CD4-positive, alpha-beta T cell treated with Interferon alpha-2 for 1 hour (primary cell): ENCODE measurements at regions not wholly inside any gene's neighbourhood (a gene's known extent, or its start where the extent isn't known, plus 50 kb on each side); places are given as distances from the start of the nearest gene placed in this dataset.

Experiments used
- DNase-seq, 2 donors: peaks; one replicate each; pipeline ENCODE4 v3.0.0-alpha.2; 2020 to 2022

DNA sequence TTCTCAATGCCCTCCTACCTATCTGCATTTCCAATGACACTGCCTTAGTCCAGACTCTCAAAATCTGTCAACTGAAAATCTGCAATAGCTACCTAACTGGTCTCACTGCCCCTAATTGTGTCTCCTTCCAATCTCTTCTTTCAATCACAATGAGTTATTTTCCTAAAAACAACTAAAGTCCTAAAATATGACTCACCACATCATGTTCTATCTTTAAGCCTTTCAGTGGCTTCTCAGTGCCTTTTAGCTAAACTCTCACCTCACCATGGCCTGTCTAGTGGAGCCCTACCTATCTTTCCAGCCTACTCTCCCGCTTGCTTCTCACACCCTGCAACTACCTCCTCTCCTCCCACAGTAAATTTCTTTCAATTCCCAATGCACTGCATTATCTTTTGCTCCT lies 220.9 kb upstream of the PKDCC start:
- DNase-seq: no peak

DNA sequence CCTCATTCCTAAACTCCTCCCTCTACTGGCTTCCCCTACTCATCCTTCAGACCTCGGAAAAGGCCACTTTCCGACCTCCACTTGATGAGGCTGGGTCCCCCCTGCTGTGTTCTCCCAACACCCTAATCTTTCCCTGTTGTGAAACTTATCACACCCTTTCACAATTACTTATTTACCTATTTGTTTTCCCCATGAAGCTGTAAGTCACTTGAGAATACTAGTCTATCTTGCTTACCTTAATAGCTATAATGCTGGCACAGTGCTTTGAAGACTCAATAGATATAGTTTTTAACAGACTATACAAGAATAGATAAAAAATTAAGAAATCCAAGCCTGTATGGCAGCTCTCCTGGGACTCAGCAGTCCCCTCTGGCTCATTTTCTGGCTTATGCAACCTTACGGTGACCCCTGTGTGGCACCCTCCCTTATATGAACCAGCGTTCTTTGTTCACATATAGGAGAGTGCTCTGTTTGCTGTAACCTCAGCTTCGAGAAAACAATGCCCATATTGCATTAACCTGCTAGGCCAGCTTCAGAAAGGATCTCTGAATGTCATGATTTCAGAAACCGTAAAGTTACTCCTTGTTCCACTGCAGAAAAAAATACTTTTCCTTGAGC lies 220.4 kb upstream of the PKDCC start:
- no peak for DNase-seq

DNA sequence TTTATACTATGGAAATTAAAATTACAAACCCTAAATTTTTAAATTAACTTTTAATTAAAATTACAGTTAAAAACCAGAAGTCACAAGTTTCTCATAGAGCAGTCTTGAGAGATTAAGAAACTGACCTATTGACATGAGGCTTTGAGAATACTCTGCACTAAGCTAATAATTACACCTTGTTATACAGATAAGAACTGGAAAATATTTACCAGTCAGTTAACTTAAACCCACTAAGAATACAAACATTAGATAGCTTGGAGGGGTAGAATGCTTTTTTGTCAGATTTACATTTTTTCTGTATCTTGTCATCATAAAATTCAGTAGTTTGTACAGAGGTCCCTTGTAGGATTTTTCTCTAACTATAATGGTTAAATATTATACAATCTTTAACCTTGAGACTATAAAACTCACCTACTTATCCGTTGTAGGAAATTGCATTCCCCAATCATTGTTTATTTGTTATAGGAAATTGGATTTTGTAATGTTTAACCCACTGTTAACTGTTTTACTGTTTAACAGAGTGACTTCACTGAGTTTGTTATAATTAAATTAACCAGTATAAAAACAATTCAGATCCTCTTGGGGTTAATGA lies 219.7 kb upstream of the PKDCC start:
- no peak for DNase-seq

DNA sequence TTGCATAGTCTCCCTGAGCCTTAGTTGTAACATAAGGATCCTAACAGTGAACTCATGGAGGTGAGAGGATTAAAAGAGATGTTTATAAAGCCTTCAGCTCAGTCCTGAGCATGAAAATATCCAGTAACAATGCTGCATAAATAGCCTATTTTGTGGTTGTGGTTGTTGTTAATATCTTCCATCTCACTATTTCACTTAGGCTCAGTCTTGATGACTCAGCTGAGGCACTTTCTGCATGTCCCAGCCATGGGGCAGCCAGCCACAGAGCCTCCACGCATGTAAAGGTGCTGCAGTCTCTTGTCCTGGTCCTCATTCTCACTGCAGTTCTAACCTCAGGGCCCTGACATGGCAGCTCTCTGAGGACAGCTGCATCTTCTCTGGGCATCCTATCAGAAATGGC lies 218.8 kb upstream of the PKDCC start:
- no peak for DNase-seq

DNA sequence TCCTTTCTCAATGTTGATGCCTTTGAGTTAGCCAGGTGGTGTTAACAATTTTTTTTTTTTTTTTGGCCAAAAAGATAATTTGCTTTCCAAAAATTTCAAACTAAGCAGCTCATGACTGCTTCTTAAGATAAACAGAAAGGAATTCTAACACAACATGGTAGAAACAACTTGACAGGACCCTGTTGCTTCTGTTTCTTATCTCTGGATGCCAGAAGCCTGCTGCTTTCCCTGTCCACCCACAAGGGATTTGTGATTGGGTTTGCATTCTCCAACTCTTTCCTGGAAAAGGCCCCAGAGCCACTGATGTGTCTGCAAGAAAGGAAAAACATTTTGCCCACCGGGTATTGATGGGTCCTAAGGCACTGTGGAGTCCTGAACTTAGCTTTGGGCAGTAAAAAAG lies 217.2 kb upstream of the PKDCC start:
- no peak for DNase-seq

DNA sequence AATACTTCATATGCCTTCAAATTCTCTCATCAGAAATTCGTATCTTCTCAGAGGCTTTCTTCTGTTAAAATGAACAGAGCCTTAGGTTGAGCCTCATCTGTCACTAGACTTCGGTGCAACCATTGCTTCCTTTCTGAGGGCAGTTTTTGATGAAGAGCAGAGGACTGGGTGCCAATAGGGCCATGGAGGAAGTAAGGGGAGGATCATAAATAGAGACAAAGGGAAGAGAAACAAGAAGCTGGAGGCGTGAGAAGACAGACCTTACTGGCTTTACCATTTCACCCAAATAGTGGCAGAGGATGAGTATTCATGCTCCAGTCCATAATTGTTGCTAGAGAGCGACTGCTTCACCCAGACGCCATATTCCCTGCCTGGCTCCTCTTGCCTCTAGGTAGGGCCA lies 215.6 kb upstream of the PKDCC start:
- no peak for DNase-seq

DNA sequence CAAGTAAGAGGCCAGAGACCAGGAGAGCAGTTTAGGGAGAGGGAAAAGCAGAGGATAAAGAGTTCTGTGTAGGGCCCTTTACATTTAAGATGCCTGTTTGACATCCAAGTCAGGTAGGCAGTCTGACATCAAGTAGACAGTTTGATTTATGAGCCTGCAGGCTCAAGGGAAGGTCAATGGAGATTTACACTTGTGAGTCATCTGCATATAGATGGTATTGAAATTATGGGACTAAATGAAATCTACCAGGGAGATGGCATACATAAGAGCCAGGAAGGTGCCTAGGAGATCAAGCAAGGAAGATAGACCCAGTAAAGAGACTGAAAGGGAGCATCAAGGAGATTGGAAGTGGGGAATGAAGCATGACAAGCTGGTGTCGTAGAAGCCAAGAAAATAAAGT lies 212.4 kb upstream of the PKDCC start:
- DNase-seq: no peak

DNA sequence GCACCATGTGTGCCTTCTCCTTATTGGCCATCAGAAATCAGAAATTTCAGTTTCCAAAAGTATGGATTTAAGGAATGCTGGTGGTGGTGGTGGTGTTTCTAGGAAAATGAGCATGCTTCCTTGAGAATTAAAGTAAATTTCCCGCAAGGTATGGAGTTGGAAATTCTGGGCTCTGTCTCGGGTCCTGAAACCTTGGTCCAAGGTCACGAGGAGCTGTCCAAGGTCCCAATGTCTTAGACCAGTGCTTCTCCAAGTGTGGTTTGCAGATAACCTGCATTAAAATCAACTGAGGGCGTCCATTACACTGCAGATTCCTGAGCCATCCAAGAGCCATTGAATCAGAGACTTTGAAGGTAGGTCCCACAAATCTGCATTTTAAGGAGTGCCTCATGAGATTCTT lies 210.9 kb upstream of the PKDCC start:
- DNase-seq: peak in 1 of 2 donors; percentile 31

DNA sequence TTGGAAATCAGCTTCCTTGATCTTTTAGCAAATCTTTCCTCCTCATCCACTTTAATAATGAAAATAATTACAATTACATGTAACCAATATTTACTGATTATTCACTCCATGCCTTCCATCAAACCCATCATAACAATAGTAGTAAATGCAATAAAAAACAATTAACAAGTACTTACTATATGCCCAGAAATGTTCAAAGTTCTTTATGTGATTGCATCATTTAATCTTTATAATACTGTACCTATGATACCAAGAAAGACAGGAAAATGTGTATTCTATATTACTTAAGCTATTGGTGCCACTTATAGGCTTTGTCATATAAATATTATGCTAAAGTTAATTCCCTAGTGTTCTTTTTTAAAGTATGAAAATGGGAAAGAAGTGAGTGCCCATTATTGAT lies 210.2 kb upstream of the PKDCC start:
- no peak for DNase-seq

DNA sequence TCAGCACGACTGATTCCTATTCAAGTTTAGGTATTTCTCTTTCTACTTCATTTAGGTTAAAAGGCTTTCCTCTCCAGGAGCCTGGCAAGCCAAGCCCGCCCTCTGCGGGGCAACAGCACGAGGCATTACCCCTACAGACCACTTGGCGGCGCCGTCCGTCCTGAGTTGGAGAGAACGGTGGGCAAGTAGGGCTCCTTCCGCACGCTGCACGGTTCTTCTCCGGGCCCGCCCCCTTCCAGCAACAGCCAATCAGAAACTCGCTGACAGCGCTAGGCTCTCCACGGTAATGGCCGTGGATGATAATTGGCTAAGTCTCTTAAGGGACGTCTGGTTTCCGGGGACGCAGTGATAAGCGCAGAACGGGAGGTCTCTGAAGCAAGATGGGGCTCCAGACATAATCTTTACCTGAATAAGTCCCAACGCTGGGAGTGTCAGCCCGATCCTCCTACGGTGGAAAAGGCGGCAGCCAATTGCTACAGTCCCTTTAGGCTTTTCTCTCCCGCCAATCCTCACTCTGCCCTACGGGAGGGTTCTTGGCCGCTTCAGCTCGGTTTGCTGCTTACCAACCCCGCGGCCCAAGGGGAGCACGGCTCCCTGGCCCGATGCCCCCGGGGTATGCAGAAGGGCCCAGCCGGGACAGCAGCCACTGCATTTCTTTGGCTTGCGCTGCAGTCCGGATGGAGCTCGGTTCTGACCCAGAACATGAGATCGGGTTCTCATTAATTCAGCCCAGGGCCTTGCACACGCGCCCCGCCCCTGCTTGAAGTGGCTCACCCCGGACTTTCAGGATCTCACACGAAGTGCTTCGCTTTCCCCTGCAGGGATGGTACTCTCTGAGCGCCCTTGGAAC lies 206.9 kb upstream of the PKDCC start:
- DNase-seq: peak; percentile 97 to 98

DNA sequence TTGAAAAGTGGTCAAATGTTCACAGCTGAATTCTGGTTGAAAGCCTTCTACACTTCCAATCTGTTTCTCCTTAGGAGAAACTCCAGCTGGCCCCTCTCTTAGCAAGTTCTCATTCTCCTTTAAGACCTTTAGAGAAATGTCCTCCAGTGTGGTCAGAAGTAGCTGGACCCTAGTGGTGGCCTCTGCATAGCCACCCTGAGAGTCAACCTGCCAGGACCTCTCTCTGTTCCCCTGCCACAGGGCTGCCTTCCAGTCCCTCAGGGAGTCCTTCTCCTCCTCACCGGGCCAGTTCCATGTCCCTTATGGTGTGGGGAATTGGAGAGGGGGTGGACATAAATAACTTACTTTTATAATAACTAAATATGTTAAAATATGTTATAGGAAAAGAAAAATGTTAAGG lies 200.9 kb upstream of the PKDCC start:
- no peak for DNase-seq

DNA sequence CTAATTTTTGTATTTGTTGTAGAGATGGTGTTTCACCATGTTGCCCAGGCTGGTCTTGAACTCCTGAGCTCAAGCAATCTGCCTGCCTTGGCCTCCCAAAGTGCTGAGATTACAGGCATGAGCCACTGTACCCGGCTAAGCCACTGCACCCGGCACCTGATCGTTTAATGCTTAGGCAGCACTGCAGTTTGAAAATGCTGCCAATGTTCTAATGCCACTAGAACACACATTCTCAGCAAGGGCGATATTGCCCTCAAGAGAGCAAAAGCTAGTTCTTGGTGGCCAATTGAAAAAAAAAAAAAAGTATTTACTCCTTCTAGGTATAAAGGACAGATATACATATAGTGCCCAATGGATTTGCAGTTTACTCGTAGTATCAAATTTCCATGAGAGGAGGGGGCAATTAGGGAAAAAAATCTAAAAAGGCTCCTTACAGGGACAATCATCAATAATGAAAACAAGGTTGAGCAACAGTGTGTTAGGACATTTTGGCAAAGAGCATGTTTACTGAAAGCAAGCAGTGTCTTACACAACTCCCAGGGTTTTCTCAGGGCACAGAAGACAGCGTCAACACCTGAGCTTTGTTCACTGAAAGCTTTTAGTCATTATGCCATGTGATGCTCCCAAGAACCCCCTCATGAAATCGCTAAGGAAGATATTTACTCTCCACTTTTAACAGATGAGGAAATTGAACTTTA lies 199.9 kb upstream of the PKDCC start:
- no peak for DNase-seq

DNA sequence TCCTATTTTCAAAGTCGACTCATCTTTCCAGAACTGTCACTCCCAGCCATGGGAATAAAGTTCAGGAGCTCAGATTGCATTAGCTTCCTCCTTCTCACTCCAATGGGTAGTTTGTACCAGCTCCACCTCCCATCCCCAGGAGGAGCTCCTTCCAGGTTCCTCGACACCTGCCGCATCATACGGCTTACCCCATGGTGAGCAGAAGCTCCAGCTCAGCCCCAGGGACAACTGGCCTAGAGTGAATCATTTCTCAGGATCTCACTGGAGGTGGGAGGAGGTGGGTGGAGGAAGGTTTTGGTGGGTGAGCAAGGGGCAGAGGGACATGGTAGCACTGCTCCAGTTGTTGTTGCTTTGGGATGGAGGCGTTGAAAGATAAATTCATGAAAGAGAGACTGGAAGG lies 196.3 kb upstream of the PKDCC start:
- no peak for DNase-seq

DNA sequence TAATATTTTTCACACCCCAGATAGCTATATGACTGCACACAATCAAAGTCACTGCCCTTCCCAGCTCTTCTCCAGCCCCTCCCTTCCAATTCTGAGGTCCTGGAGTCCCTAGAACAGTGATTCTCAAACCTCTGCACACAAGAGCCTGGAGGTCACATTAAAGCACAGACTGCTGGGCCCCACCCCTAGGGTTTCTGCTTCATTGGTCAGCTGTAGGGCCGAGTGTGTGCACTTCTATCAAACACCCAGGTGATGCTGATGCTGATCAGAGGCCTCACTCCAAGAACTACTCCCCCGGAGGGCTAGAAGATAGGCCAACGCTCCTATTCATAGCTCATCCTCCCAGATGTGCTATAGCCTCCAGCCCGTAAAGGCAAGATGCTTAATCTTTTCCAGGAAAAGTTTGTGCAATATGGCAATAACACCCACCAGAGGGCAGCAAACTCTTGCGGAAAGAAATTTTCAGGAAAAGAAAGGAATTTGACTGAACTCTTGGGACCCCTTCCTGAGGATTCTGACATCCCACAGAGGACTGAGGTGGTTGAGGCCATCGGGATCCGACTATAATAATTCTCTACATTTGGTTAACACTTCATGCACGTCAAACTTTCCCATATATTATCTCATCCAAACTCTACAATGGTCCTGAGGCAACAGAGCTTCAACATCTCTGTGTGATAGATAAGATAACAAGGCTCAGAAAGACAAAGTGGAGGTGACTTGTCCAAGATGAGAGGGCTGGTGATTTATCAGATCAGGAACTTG lies 194.2 kb upstream of the PKDCC start:
- peak in 1 of 2 donors; percentile 23 for DNase-seq

DNA sequence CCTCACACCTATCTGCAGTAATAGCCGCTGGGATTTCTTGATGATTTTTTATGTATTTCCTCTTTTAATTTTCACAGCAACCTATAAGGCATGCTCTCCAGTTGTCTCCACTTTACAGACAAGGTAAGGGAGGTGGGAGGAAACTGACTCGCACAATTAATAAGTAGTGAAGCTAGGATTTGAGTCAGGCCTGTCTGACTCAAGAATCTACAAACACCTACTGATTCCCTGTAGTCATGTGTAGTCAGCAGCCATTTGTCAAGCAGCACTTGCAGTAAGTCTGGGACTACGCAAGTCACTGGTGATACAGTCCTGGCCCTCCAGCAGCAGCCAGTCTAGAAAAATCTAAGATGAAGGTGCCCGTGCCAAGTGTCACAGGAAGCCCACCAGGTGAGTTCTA lies 193.6 kb upstream of the PKDCC start:
- no peak for DNase-seq

DNA sequence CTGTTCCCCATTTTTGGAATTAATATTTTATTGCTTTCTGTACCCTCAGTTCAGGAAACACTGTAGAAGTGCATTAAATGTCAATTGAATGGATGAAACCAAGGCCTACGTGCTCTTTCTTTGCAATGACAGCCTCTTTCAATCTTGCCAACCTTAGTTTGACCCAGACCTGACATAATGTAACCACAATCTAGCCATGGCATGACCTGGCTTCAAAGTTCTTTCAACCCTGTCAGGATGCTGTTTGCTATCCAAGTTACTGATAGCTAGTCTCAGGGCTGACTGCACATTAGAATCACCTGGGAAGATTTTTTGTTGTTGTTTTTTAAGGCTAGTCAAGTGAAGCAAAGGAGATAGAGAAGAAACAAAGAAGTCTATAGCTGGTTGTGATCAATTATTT lies 190.9 kb upstream of the PKDCC start:
- DNase-seq: no peak

DNA sequence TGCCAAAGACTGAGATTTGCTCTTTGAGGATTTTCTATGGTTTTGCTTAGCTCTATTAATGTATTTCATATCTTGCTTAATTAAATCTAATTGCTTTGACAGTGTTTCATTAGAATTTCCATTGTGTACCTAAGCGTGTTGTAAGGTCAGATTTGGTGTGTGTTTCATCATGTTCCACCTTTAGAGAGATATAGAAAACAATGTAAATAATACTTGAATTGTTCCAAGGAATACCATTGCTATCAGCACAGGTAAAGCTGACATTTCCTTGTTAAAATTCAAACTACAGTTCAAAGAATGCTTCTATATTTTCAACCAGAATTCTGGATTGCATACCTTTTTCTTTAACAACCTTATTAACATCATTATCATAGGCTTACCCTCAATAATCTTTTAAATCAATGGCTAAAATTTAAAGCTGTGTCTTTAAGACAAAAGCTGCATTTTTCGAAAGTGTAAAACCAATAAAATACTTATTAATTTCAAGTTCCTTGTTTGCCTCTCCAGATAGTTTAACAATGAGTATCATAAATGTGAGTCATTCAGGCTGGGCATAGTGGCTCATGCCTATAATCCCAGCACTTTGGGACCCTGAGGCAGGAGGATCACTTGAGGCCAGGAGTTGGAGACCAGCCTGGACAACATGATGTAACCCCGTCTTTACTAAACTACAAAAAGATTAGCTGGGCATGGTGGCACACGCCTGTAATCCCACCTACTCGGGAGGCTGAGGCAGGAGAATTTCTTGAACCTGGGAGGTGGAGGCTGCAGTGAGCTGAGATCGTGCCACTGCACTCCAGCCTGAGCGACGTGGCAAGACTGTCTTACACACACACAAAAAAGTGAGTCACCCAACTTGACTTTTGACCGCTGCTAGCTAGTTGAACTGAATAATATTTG lies 188.0 kb upstream of the PKDCC start:
- DNase-seq: no peak

DNA sequence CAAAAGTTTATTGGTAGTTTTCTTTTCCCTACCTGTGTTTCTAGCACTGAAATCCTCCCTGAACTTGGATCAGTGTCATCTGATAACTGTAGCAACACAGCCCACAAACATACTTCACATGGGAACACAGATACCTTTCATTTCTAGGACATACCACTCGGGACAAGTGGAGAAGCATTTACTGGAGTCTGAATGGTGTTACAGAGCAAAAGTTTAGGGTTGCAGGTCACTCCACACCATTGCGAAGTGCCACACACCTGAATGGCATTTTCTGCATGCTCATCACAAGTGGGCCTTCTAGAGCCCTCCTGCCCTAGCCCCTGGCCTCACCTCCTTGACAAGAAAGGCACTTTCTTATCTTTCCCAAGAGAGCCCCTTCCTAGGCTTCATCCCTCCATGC lies 184.8 kb upstream of the PKDCC start:
- no peak for DNase-seq

DNA sequence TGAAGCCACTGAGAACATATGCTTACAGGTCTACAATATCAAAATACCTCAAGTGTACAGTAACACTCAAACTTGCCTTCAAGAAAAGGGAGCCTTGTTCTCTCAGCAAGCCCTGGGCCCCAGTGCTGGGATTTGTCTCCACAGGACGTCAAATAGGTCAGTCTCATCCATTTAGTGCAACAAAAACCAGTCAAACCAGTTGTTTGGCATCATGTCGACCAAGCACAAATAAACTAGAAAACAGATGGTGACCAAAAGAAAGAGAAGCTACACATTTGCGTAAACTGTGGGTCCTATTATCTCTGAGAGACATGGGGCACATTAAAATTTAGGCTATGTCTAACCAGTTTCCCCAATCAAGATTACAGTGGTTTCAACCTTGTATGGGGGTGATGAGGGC lies 182.6 kb upstream of the PKDCC start:
- DNase-seq: no peak

DNA sequence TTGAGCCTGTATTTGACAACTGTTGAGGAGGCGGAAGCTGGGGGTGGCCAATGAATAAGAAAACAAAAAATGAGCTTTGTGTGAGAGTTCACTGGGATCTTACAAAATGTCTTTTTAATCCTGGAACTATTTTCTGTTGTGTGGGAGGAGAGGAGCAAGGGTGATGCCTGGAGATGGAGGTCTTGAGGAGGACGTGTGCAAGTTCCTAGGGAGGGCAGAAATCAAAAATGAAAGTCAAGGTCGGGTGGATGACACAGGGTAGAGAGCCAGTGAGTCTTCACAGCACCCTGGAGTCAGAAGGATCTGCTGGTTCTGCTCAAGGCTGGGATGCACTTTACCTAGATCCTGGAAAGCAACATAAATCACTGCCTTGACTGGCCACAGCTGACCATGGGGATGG lies 180.3 kb upstream of the PKDCC start:
- no peak for DNase-seq

DNA sequence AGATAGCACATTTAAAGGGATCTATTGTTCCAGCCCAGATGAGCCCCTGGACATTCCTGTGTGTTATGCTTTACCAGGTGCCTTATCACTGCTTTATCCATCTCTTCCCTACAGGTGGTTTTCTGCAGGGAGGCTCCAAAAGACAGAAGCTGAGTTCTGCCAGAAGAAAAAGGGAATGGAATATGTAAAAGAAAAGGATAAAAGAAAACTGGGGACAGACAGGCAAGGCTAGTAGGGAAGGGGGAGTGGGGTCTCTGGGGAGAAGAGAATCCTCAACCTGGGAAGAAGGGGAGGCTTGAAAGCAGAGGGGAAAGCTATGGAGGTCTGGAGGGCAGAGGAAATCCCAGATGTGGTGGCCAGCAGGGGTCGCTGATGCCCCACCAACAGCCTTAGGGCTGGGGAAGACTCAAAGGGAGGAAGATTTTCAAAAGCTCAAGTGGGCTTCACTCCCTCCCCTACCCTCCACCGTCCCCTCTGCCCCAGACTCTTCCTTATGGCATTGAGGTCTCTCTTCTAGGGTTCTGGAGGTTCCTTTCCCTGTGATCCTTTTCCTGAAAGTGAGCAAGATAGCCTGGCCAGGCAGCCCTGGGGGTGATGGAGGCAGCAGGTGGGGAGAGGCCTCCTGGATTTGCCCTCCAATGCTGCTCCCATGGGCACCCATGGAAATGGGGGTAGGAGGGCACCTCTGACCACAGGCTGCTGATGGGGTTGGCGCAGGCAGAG lies 178.1 kb upstream of the PKDCC start:
- peak; percentile 63 to 75 for DNase-seq
